Neural crest cell (in vitro differentiated cells): ENCODE measurements at regions not wholly inside any gene's neighbourhood (a gene's known extent, or its start where the extent isn't known, plus 50 kb on each side); places are given as distances from the start of the nearest gene placed in this dataset.

Source experiments
- DNase-seq: peaks from one replicate; pipeline ENCODE4 v3.0.0; 2021; ENCODE audit warnings: low read depth, mixed read lengths, low spot score
- H3K27ac Mint-ChIP-seq: one replicate; pipeline ENCODE4 v1.8.0; 2021; ENCODE audit warnings: mild to moderate bottlenecking, mixed read lengths; ENCODE audit not compliant: unreplicated experiment
- H3K27me3 Mint-ChIP-seq: 2 replicates; pipeline ENCODE4 v1.8.0; 2021; ENCODE audit warnings: low read depth, mild to moderate bottlenecking, mixed read lengths
- H3K36me3 Mint-ChIP-seq: 2 replicates; pipeline ENCODE4 v1.8.0; 2021; ENCODE audit warnings: low read depth, mild to moderate bottlenecking, mixed read lengths
- H3K4me1 Mint-ChIP-seq: 2 replicates; pipeline ENCODE4 v1.8.0; 2021; ENCODE audit warnings: mixed read lengths
- H3K4me3 Mint-ChIP-seq: one replicate; pipeline ENCODE4 v1.8.0; 2021; ENCODE audit warnings: mild to moderate bottlenecking, mixed read lengths
- H3K9me3 Mint-ChIP-seq: 2 replicates; pipeline ENCODE4 v1.8.0; 2021; ENCODE audit warnings: mixed read lengths
- TF ChIP-seq, protein P1 (sequence below): fragments of 200-600 bp; sonication (generic); conservative IDR thresholded peaks from 2 replicates; pipeline ENCODE4 v1.5.0; 2021; ENCODE audit warnings: antibody characterized with exemption, mild to moderate bottlenecking

DNA sequence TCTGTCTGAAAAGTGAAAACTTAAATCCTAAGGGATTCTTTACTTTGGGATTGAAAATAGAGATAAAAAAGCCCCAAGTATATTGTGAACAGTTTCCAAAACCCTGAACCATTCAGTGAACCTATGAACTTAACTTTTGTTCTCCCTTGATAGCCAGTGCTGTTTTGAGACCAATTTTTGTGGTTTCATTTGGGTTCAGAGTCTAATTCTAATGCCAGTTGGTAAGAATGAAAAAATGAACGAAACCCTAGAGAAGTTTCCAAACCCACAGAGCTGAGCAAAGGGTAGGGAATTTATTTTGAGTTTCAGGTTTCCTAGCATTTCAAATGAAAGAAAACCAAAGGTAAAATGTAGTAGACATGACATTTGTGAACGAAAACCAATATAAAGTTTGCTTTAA, 1366.8 kb downstream of the EFNA5 start:
- Mint-ChIP-seq H3K4me3 (no peak overlapping the region), H3K4me1 (no peaks in the 10 kb centered on the region), H3K9me3 (peaks cover 2% of the 10 kb centered on the region), H3K36me3 (no peaks in the 10 kb centered on the region), H3K27ac (no peak overlapping the region), H3K27me3 (no peaks in the 10 kb centered on the region)
- no peak for DNase-seq
- TF ChIP-seq, protein P1, sequence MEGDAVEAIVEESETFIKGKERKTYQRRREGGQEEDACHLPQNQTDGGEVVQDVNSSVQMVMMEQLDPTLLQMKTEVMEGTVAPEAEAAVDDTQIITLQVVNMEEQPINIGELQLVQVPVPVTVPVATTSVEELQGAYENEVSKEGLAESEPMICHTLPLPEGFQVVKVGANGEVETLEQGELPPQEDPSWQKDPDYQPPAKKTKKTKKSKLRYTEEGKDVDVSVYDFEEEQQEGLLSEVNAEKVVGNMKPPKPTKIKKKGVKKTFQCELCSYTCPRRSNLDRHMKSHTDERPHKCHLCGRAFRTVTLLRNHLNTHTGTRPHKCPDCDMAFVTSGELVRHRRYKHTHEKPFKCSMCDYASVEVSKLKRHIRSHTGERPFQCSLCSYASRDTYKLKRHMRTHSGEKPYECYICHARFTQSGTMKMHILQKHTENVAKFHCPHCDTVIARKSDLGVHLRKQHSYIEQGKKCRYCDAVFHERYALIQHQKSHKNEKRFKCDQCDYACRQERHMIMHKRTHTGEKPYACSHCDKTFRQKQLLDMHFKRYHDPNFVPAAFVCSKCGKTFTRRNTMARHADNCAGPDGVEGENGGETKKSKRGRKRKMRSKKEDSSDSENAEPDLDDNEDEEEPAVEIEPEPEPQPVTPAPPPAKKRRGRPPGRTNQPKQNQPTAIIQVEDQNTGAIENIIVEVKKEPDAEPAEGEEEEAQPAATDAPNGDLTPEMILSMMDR: no peak

DNA sequence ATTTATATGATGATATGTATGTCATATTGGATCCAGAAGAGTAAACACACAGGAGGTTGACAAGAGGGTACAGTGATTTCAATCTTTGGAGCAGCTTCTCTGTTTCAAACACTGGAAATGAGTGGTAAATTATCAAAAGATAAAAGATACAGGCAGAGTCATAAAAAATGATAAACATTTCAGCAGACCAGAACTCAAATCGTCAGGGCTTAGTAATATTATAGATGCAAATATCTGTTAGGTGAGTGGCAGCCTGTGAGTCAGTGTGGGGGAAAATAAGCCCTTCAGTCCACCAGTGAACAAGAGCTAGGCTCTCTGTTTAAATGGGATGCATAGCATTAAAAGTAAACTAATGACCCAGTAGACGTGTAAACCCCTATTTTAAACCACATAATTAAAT, 1378.1 kb downstream of the EFNA5 start:
- no peaks in the 10 kb centered on the region for H3K9me3 Mint-ChIP-seq
- H3K27ac Mint-ChIP-seq: no peak overlapping the region
- no peak for DNase-seq
- TF ChIP-seq, protein P1: no peak
- no peaks in the 10 kb centered on the region for H3K27me3 Mint-ChIP-seq
- H3K4me3 Mint-ChIP-seq: no peak overlapping the region
- peaks cover 20% of the 10 kb centered on the region for H3K4me1 Mint-ChIP-seq
- no peaks in the 10 kb centered on the region for H3K36me3 Mint-ChIP-seq

DNA sequence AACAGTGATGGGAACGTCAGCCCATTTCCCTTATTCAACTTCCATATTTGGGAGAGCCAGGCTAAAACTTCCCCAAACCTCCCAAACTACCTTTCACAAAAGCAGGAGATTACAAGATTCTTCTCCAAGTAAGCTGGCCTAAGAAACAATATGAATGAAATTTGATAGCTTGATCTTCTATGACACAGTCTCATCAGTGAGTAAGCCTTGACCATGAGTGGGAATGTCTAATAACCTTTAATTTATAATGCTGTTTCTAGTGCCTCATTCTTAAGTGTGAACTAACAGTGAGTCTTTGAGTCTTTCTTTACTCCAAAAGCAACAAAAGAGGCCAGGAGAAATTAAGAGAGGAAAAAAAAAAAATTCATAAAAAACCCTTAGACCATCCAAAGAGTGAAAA, 1379.9 kb downstream of the EFNA5 start:
- Mint-ChIP-seq H3K4me1 (peaks cover 20% of the 10 kb centered on the region), H3K4me3 (no peak overlapping the region), H3K9me3 (no peaks in the 10 kb centered on the region), H3K36me3 (no peaks in the 10 kb centered on the region), H3K27me3 (no peaks in the 10 kb centered on the region), H3K27ac (no peak overlapping the region)
- DNase-seq: no peak
- TF ChIP-seq, protein P1: no peak

GRCh38 chr5:106288979-106289378, 1381.8 kb downstream of the EFNA5 start:
- DNase-seq: no peak
- TF ChIP-seq, protein P1: no peak
- Mint-ChIP-seq H3K9me3 (no peaks in the 10 kb centered on the region), H3K4me3 (no peak overlapping the region), H3K4me1 (peaks cover 8% of the 10 kb centered on the region), H3K27ac (no peak overlapping the region), H3K36me3 (no peaks in the 10 kb centered on the region), H3K27me3 (no peaks in the 10 kb centered on the region)

DNA sequence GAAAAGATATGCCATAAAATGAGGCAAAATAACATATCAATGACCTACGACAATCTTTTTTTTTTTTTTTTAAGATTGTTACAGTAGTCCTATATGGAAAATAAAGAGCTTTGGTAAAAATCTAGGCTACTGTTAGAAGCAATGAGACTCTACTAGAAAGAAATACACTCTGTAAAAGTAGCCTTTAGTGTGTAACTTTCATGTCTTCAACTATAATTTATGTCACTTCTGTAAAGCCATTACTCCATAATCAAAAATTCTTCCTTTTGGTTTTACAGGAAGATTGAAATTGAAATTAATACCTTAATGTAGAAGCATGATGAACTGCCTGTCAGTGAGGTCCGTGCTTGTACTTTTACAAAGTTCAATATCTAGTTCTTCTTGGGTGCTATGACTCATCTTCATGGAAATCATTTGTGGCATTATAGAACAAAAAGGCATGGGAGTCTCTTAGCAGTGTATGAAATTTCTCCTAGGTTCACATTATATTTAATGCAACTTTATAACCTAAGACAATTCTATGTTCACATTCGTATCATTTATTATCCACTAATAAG, 1393.1 kb downstream of the EFNA5 start:
- Mint-ChIP-seq H3K9me3 (peaks cover 3% of the 10 kb centered on the region), H3K36me3 (peaks cover 2% of the 10 kb centered on the region), H3K27me3 (no peaks in the 10 kb centered on the region), H3K4me1 (no peaks in the 10 kb centered on the region), H3K27ac (no peak overlapping the region), H3K4me3 (no peak overlapping the region)
- DNase-seq: no peak
- TF ChIP-seq, protein P1: no peak
